Fibroblast of skin of scalp (primary cell): ENCODE measurements at regions not wholly inside any gene's neighbourhood (a gene's known extent, or its start where the extent isn't known, plus 50 kb on each side); places are given as distances from the start of the nearest gene placed in this dataset.
A peak's percentile ranks its signal among the peaks of the same experiment; 100 is the strongest.

ENCODE experiments used
- DNase-seq: peaks from one replicate; pipeline ENCODE4 v3.0.0-alpha.2; 2013

DNA sequence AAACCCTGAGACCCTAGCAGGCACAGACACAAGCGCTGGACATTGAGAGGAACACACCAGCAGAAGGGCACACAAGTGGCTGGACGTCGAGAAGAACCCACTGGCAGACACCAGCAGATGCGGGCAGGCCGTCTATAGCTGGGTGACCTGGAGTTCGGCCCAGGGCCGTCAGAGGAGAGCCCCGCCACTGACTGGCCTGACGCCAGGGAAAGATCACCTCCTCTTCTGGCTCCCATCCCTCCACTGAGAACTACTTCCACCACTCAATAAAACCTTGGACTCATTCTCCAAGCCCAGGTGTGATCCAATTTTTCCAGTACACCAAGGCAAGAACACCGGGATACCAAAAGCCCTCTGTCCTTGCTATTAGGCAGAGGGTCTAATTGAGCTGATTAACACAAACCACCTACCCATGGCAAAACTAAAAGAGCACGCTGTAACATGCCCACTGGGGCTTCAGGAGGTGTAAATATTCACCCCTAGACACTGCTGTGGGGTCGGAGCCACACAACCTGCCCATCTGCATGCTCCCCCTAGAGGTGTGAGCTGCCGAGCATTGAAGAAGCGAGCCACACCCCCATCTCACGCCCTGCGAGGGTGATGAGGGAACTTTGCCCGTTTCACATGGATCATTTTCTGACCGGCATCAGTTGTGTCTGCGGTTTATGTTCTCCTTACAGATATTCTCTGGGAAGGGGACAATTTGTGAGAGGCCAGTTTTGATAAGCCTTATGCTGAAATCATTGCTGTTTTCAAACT lies 104.8 kb downstream of the HLX start:
- DNase-seq = no peak

DNA sequence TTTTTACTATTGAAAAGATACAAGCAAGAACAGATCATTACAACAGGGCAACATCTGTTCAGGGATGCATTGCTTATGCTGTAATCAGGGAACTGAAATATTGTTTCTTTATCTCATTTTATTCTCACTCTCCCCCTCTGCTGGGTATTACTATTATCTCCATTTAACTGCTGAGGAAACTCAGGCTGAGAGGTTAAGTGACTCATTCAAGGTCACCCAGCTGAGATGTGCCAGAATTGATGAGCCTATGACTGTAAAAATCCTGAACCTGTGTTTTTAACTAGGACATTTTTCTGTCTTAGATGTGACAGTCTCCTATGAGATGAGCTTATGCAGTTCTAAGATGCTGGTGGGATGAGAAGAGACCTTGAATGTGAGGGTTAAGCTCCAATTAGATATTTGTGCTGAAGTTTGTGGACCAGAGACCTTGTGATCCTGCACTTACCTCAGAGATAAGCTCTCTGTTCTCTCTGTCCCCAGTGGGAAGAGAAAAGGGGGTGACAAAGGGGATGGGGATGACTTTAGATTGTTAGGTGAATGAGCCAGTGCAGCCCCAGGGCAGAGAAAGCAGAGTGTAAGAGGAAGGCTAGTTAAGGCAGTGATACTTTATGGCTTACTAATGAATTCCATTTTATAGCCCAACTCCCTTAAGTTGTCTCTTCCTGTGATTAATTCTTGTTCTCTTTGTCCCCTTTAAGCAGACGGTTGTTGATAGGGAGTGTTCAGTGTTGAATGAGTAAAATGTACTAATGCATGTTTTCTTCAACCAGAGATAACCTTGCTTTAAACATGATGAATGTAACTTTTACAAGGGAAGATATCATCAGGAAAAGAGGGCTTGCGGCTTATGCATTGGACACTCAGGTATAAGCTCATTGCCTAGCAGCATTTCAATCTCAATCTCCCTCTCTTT lies 111.4 kb downstream of the HLX start:
- peak; percentile 65 for DNase-seq

DNA sequence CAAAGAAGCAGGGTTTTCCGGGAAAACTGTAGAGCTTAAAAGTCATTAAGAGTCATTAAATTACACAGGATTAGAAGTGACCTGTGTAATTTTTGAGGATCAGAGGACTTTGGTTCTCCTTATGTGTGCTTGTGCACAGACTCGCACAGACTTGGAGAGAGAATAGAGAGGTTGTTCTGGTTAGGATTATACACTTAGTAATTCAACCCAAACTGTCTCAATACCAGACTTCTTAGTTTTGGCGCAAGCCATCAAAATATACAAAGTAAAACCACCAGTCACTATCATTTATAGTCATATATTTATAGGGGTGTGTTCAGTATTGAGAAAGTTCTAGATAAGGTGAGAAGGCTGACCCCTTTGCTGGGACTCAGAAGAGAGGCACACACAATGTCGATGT lies 112.3 kb downstream of the HLX start:
- no peak for DNase-seq

DNA sequence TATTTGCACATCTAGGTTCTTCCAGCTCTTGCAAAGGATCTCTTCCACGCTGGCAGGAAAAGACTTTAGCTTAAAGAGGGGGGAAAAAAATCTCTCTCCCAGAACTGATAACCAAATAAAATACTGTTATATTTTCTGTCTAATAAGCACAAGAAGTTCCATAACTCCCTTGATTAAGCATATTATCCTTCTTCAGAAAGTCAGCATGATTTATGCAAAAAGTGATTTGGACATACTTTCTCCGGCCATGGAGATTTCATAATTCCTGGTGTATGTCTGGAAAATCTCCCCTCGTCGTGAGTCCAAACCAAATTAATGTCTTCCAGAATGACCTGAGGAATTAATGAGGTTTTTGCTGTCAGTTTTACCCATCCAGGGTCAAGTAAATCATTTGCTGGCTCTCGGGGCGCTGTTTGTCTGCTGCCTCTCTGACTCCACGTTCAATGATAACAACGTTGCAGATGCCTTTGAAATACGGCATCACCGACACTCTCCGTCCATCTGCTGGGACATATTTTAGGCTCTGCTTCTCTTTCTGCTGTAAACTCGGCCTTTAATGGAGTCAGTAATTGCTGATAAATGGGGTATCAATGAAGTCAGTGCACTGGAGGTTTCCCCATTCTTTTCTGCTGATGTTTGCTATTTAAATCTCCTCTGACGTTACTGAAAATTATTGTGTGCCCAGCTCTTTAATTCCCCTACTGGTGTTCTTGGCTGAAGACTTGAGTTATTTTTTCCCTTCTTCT lies 112.9 kb downstream of the HLX start:
- DNase-seq = no peak

DNA sequence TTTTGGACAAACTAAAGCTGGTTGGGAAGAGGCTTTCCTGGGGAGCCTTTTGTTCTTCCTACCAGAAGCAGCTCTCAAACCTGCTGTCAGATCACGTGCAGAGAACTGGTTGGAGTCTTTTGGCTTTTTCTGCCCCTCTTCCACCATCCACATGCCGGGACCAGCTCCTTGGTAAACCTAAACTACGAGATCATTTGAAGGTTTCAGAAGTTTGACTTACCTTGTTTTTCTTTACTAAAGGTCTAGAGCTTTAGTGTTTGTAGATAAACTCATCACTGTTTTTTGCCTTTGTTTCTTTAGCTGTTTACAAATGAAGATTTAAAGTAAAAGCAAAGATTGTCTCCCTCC lies 113.4 kb downstream of the HLX start:
- no peak for DNase-seq

DNA sequence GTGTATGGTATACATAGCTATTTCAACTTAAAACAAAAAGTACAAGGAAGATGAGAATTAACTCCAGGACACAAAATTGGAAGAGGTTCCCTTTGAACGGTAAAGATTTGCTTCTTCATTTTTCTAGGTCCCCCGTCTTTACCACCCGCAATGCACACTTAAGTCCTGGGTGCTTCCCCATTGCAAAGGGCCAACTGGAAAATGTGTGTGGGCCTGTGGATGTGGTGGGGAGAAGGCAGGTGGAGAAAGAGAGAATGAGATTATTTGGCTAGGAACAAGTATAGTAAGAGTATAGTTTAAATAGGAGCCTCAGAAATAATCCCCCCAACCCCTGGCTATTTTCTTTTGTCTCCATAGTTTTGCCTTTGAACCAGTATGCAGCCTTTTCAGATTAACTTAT lies 115.4 kb downstream of the HLX start:
- DNase-seq = no peak

DNA sequence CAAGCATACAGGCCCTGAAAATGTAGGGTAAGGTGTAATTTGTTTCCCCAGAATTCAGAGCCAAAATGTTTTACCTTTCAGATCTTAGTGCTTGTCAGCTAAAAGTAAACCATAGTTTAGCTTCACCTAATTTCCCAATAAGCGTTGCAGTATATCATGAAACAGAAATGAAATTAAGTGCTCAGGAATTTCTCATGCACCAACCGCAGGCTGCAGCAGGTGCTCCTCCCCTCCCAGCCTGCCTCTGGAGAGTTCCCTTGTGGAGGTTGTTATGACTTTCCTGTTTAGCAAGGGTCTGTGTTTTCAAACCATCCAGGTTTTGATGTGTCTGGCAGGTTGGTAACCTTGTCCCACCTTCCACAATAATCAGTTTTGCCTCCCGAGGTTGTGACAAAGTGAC lies 118.5 kb downstream of the HLX start:
- DNase-seq = no peak

DNA sequence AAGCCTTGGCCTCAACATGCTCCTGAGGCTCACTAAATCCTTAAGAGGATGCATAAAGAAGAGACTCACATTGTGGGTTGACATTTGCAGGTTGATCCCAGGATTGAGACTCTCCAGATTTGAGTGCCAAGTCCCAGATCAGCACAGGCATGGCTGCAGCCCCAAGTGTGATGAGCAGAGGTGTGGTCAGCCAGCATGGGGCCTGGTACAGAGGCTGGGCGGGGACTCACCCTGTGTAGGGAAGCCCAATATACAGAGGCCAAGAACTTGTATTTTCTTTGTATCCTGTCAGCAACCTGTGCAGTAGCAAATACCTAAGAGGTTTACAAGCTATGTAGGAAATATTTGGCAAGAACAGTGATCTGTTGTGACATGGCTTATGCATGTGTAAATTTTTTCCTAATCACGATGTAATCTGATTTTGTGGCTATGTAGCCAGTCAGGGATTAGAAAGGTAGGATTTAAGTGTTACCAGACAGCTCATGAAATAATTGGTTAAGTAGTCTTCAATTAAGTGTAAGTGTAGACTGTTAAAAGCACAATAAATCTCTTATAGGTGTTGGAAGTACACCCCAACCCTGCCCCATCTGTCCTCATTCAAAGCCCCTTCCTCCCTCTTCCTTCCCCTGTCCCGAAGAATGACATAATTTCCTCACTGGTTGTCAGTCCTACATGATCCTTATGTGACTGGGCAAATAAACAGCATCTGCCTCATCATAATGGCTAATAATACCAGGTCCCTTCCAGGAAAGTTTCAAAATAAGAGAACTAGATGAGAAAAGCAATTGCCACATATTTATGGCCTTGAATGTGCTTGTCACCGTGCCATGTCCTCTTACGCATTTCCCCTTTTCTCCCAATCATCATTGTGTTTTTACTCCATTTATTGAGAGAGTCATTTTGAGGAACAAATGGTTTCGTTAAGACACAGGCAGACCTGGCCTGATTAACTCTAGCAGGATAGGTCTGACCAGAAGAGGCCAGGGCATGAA lies 120.9 kb downstream of the HLX start:
- DNase-seq = no peak

DNA sequence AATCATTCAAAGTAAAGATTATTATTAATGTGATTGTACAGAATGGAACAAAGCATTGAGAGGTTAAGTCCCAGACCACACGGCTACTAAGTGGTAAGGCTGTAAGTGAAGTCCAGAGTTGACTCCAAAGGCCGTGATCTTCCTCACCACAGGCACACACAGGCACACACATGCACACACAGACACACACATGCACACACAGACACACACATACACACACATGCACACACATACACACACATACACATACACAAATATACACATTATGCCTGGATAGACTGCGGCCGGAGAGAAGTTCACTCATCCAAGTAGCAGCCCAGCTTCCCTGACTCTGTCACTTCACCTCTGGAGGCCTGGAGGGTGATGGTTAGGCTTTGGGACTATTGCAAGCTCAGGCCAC lies 121.9 kb downstream of the HLX start:
- no peak for DNase-seq

DNA sequence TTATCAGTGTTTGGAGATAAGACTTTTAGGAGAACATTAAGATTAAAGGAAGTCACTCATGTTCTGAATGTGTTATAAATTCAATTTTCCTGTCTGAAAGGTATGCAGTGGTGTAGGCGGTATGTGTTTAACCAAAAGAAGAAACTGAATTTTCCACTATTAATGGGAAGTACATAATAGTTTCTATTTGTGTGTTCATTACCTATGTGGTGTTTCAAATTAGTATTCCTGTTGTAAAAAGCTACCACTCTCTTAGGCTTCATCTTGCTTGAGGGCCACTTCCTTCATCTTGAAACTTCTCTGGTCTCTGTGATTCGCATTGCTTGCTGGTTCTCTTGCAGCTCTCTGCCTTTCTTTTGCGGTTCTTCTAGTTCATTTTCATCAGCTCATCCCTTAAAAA lies 123.4 kb downstream of the HLX start:
- DNase-seq = no peak

DNA sequence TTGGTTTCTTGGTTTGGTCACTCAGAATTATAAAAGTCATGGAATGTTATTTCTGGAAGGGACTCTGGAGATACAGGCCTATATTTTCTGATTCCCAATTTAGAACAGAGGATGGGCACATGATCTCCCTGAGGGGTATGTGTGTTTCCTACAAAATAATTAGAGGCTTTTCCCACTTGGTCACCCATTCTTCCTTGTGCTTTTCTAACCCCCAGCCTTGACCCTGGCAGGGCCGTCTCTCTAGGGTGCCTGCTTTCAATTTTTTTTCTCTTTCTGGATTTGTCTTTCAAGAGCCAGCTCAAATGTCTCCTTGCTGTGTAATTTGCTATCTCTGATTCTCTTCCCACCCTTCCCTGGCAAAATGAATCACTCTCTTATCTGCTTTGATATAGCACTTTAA lies 131.9 kb downstream of the HLX start:
- peak; percentile 56 for DNase-seq

DNA sequence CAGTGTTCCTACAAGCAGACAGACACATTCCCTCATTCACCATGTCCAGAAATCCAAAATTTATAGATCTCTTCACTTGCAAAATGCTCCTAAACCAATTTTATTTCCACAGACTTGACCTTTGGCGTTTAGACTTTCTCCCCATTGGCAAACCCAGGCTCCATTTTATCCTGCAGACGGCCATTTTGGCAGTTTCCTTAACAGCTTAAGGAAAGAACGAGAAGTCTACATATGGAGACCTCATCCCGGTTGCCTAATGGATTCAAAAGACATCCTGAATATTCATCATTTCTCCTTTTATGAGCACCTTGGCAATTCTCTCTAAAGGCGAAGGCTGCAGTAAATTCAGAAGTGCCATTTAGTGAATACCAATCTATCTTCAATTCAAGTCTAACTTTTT lies 132.9 kb downstream of the HLX start:
- no peak for DNase-seq

DNA sequence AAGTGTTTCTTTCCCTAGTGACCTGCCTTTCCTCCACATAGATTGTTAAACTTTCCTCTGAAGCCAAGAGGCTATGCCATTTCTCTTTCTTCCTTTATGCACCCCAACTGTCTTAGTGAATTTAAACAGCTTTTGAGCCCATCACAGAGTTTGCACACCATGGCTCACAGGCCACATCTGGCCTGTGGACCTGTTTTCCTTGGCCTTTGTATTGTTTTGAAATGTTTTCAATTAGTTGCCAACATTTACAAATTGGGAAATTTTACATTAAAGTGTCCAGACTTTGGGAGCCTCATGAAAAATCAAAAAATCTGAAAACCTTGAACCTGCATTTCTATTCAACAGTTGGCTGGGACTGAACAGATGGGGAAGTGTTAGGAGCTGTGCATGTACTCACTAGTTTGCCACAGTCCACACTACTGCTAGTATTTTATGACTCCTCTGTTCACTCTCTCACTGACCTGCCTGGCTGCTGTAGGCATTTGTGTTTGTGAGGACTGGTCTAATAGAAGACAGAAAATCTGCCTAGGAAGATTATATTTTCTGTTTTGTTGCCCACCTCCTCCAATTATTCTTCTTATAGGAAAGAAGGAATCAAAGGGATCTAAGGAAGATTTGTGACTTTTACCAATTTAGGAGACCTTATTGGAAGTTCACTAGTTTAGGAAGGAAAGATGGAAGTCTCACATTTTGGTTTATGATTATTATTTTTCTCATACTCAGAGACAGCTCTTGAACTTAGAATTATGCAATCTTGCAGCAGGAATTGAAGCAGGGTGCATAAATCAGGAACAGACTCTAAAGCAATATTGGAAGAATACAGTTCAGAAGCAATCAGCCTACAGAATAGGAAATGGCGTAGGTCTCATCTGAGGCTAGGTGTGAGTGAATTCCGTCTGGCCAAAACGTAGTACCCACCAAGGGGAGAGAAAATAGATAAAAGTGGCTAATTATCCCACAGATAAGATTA lies 134.7 kb downstream of the HLX start:
- DNase-seq = no peak

DNA sequence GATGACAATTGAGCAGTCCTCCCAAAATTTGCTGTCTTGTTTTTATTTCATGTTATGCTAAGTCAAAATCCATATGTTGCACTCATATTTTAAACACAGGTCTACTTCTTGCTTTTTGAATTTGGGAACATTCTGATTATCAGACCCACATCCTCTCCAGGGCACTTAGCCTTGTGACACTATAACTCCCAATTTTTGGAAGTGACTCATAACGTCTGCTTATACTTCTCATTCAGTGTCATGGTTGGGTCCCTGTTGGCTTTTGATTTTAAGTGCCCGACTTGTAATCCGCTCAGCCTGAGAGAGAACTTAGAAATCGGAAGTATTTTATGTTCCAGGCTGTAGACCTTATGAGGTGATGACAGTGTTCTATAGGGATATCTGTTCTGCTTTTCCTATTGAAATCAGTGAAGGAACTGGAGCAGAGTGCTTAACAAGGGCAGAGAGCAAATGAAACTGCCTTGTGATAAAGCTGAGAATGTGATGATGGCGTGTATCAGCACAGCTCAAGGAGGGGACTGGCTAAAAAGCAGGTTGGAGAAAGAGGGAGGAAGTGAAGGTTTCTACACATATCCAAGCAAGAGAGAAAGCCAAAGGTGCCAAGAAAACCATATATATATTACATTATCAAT lies 136.0 kb downstream of the HLX start:
- no peak for DNase-seq

DNA sequence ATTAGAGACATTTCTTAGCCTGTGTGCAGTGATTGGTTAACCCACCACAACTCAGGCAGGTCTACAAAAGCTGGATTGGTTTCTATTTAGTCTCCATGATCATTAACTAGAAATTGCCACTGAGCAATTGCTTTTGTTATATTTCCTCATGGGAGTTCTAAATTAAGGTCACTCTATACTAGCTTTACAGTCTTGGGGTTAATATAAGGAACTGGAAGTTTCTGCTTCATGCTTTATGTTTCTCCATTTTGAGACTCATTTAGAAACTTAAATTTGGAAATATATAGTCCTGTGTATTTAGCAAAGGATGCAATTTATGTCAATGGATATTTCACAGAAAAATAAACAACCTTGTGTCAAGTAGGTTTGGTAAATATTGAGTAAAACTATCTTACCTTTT lies 137.5 kb downstream of the HLX start:
- no peak for DNase-seq

DNA sequence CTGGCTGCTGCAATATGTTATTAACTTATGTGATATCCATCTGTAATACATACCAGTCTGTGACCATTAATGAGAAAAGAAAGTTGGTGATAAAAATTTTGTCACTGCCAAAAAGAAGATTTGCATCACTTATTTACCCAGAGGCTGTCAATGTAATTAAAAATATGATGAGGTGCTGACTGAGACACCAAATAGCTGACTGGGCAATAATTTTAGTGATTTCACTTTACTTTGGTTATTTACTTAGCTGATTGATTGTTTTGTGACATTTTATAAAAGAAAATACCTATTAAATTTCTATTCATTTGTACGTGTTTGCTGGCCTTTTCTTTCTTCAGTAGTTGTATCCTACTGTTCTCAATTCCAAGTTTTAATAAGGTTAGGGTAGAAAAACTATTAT lies 139.2 kb downstream of the HLX start:
- no peak for DNase-seq

DNA sequence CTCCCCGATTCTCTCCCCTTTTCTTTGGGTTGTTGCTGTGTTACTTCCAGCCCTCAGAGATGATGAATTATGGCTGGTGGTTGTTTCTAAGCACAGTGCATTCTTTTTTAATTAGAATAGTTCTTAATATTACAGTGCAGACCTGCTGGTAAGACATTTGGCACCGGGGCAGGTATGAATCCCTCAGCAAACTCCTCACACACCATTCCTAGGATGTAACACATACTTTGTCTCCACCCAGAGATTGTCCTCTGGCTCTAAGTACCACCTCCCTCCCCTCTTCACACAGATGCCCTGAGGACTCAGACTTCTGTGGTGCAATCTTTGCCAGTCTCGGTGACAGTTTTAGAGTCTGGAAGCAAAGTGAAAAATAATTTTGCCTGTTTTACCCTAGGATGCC lies 143.1 kb downstream of the HLX start:
- no peak for DNase-seq

DNA sequence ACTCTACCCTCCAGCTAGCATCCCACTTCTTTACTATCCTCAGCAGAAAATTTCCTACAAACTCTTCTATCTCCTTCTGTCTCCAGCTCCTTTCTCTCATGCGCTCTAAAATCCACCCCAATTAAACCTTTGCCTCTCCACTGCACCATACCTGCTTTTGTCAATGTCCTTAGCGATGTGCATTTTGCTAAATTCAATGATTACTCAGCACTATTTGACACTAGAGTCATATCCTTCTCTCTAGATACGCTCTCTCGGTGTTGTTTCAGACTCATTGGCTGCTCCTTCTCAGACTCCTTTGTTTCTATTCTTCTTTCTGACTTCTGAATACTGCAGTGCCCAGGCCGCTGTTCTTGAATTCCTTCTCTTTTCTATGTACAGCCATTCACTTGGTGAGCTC lies 144.2 kb downstream of the HLX start:
- DNase-seq = no peak

DNA sequence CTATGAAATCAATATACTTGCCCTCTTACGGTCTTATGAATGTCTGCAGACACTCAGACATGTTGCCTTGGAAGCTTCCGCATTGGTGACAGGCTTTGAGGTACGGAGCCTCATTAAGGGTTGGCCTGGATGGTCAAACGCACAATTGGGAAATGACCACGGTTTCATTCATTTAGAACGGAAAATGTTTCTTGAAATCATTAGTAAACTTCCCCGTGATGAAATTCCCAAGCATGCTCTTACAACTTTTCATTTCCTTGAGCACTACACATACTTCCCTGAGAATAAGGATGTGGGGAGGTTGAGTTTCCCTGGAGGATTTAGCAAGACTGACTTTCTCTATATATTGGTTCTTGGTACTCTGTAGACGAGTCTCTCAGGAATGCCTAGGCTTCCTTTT lies 146.3 kb downstream of the HLX start:
- no peak for DNase-seq

DNA sequence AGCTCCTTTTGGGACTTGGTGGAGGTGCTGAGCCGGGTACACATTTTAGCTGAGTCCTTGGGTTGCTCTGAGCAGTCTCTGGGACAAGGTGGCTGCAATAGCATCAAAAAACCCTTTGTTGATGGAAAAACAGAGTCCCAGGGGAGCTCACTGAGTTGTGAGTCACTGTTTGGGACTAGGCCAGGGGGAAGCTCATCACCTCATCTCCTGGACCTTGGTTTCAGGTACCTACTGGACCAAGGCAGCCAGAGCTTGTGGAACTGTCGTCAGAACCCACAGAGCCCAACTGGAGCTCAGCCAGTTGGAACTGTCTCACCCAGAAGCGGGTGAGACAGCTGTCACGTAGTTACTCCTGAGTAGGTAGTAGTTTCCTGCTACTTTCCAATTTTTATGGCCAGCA lies 146.7 kb downstream of the HLX start:
- DNase-seq = no peak
